Astrocyte of the cerebellum (primary cell): ENCODE measurements at regions not wholly inside any gene's neighbourhood (a gene's known extent, or its start where the extent isn't known, plus 50 kb on each side); places are given as distances from the start of the nearest gene placed in this dataset.

Experiments
- DNase-seq: peaks from one replicate; pipeline ENCODE4 v3.0.0-alpha.2; 2011; ENCODE audit warnings: low read depth
- H3K4me3 ChIP-seq: 2 replicates; pipeline ENCODE4 v1.5.1; 2011; ENCODE audit warnings: mild to moderate bottlenecking, low read depth, low read length, moderate library complexity
- CTCF ChIP-seq: IDR thresholded peaks from 2 replicates; pipeline ENCODE4 v1.5.1; 2012; ENCODE audit warnings: low read length, low read depth, moderate library complexity, mild to moderate bottlenecking; ENCODE audit errors: missing control alignments
- in situ Hi-C: cut with HindIII; loops from 2 replicates; pipeline ENCODE4 v1.10.0; 2017; ENCODE audit warnings: low sequenced_read_pairs

- in situ Hi-C loops = no loop called here
- no peak for TF ChIP-seq CTCF
- DNase-seq = no peak
- no peak overlapping the region for H3K4me3 ChIP-seq
These were observed 462.5 kb downstream of the CDH26 start for GRCh38 chr20:60420676-60421229.

GRCh38 chr20:60422848-60423247, 464.6 kb downstream of the CDH26 start:
- no peak for DNase-seq
- in situ Hi-C loops = no loop called here
- H3K4me3 ChIP-seq = no peak overlapping the region
- no peak for TF ChIP-seq CTCF

- in situ Hi-C loops = no loop called here
- no peak for TF ChIP-seq CTCF
- no peak for DNase-seq
- H3K4me3 ChIP-seq = no peak overlapping the region
These were observed 466.2 kb downstream of the CDH26 start for GRCh38 chr20:60424267-60424902.

GRCh38 chr20:60427516-60427915, 469.3 kb downstream of the CDH26 start:
- DNase-seq = no peak
- in situ Hi-C loops = no loop called here
- no peak for TF ChIP-seq CTCF
- no peak overlapping the region for H3K4me3 ChIP-seq

- no peak overlapping the region for H3K4me3 ChIP-seq
- in situ Hi-C loops = no loop called here
- DNase-seq = no peak
- TF ChIP-seq CTCF = no peak
These were observed 470.4 kb downstream of the CDH26 start for GRCh38 chr20:60428651-60429050.

- TF ChIP-seq CTCF = no peak
- no peak for DNase-seq
- in situ Hi-C loops = no loop called here
- H3K4me3 ChIP-seq = no peak overlapping the region
These were observed 472.3 kb downstream of the CDH26 start for GRCh38 chr20:60430516-60431001.

GRCh38 chr20:60431349-60431748, 473.1 kb downstream of the CDH26 start:
- in situ Hi-C loops = no loop called here
- H3K4me3 ChIP-seq = no peak overlapping the region
- no peak for TF ChIP-seq CTCF
- no peak for DNase-seq
